Prostate gland (tissue), 2 donors: ENCODE measurements at regions not wholly inside any gene's neighbourhood (a gene's known extent, or its start where the extent isn't known, plus 50 kb on each side); places are given as distances from the start of the nearest gene placed in this dataset.

Experiments used
- DNase-seq: peaks from one replicate; pipeline ENCODE4 v3.0.0-alpha.2; 2019; ENCODE audit warnings: low spot score
- H3K27ac ChIP-seq, 2 donors: fragments of 200-600 bp; sonication (generic); 2 replicates each; pipeline ENCODE4 v1.5.1; 2017 to 2019
- H3K27me3 ChIP-seq: fragments of 200-600 bp; sonication (generic); replicated peaks from 2 replicates; pipeline ENCODE4 v1.5.1; 2019; ENCODE audit not compliant: insufficient read depth
- H3K36me3 ChIP-seq, 2 donors: fragments of 200-600 bp; sonication (generic); 1 replicate in 1 of 2; 2 replicates in 1 of 2; pipeline versions ENCODE4 v1.5.1 to v1.8.1; 2017 to 2019
- H3K4me1 ChIP-seq: fragments of 200-600 bp; sonication (generic); replicated peaks from 2 replicates; pipeline ENCODE4 v1.5.1; 2019
- H3K4me3 ChIP-seq, 2 donors: fragments of 200-600 bp; sonication (generic); 2 replicates each; pipeline ENCODE4 v1.5.1; 2017 to 2019
- H3K9me3 ChIP-seq: fragments of 200-600 bp; sonication (generic); 2 replicates; pipeline ENCODE4 v1.5.1; 2017
- CTCF ChIP-seq, 4 experiments: fragments of 200-600 bp in 2 of 4; fragments of 450-650 bp in 2 of 4; sonication (generic) in 2 of 4; IDR thresholded peaks; 1 replicate in 3 of 4; 2 replicates in 1 of 4; pipeline ENCODE4 v1.5.1; 2016 to 2019; ENCODE audit warnings: antibody characterized with exemption in 4 of 4, mild to moderate bottlenecking in 2 of 4, moderate library complexity in 2 of 4
- POLR2A ChIP-seq: fragments of 450-650 bp; IDR thresholded peaks from one replicate; pipeline ENCODE4 v1.6.1; 2016; ENCODE audit warnings: antibody characterized with exemption, mild to moderate bottlenecking
- POLR2AphosphoS5 ChIP-seq: sonication (generic); formaldehyde crosslinking; IDR thresholded peaks from one replicate; pipeline ENCODE4 v1.6.1; 2017; ENCODE audit warnings: antibody characterized with exemption
- WGBS: methylation state at CpG from one replicate; pipeline ENCODE4 v1.1.5; 2018; 5-methylcytosine and 5-hydroxymethylcytosine counted together
- intact Hi-C: fragments of 100-400 bp; cut with DNase I; formaldehyde crosslinking; loops from one replicate; pipeline ENCODE4 v1.14.2; 2022

GRCh38 chr5:154625031-154625430, 130.1 kb upstream of the LARP1 start:
- TF ChIP-seq POLR2A (no peak), POLR2AphosphoS5 (no peak), CTCF (IDR thresholded peaks at IDR 0.05) (no peak)
- Histone ChIP-seq H3K36me3 (no peaks in the 10 kb centered on the region), H3K9me3 (no peaks in the 10 kb centered on the region), H3K4me3 (no peak overlapping the region), H3K27me3 (no peaks in the 10 kb centered on the region), H3K27ac (no peak overlapping the region), H3K4me1 (no peaks in the 10 kb centered on the region)
- intact Hi-C loops, result no loop called here
- WGBS, result 76% methylated on average over 5 of the region's 5 CpGs
- DNase-seq, result no peak

- WGBS, result 92% methylated on average over 3 of the region's 3 CpGs
- Histone ChIP-seq H3K9me3 (no peaks in the 10 kb centered on the region), H3K27ac (no peak overlapping the region), H3K4me1 (no peaks in the 10 kb centered on the region), H3K36me3 (no peaks in the 10 kb centered on the region), H3K27me3 (no peaks in the 10 kb centered on the region), H3K4me3 (no peak overlapping the region)
- no peak for DNase-seq
- intact Hi-C loops, result no loop called here
- TF ChIP-seq CTCF (IDR thresholded peaks at IDR 0.05), result no peak
- TF ChIP-seq POLR2A, result no peak
- no peak for TF ChIP-seq POLR2AphosphoS5
Measured at GRCh38 chr5:154624341-154624740, 130.8 kb upstream of the LARP1 start.

GRCh38 chr5:154620411-154620810, 134.8 kb upstream of the LARP1 start:
- Histone ChIP-seq H3K9me3 (no peaks in the 10 kb centered on the region), H3K4me1 (no peaks in the 10 kb centered on the region), H3K36me3 (no peaks in the 10 kb centered on the region), H3K27me3 (no peaks in the 10 kb centered on the region), H3K27ac (no peak overlapping the region), H3K4me3 (no peak overlapping the region)
- TF ChIP-seq POLR2AphosphoS5, result no peak
- no peak for TF ChIP-seq POLR2A
- no peak for TF ChIP-seq CTCF (IDR thresholded peaks at IDR 0.05)
- intact Hi-C loops, result no loop called here
- DNase-seq, result no peak
- whole genome bisulfite sequencing, result 81% methylated on average over 1 of the region's 1 CpG

GRCh38 chr5:154618696-154619095, 136.5 kb upstream of the LARP1 start:
- DNase-seq, result no peak

More at GRCh38 chr5:154618696-154619095, 136.5 kb upstream of the LARP1 start:
- no peak overlapping the region for H3K4me3 ChIP-seq
- no peaks in the 10 kb centered on the region for H3K4me1 ChIP-seq
- no peaks in the 10 kb centered on the region for H3K9me3 ChIP-seq
- no peaks in the 10 kb centered on the region for H3K36me3 ChIP-seq
- intact Hi-C loops, result no loop called here
- H3K27ac ChIP-seq, result no peak overlapping the region
- no peaks in the 10 kb centered on the region for H3K27me3 ChIP-seq
- TF ChIP-seq POLR2A, result no peak
- no peak for TF ChIP-seq POLR2AphosphoS5
- TF ChIP-seq CTCF (IDR thresholded peaks at IDR 0.05), result no peak
